ENCODE measurements at regions not wholly inside any gene's neighbourhood (a gene's known extent, or its start where the extent isn't known, plus 50 kb on each side); places are given as distances from the start of the nearest gene placed in this dataset.

GRCh38 chr5:87182649-87183048 lies 85.0 kb upstream of the RASA1 start:
- 37 to 56% methylated on average over 4 of the region's 4 CpGs for WGBS, 2 donors (ENCODE audit: low coverage in 1 of 2)

DNA sequence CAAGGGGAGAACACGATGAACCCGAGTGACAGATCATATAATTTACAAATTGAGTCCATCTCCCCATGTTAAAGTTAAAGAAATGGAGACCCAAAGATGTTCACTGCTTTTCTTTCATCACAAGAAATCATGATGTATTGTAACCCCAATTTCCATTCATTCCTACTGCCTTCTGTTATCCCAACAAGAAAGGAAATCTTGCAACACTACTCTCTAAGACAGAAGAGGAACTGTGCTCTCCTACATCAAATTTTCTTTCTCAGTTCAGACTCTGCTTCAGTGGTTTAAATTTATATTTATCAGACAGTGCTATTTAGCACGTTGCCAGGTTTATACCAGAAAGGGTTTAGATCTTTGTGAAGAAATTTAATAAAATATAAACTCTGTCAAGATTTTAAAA lies 83.8 kb upstream of the RASA1 start:
- H3K36me3 ChIP-seq = no peaks in the 10 kb centered on the region
- H3K9me3 ChIP-seq = no peaks in the 10 kb centered on the region
- TF ChIP-seq POLR2AphosphoS5 (IDR thresholded peaks at IDR 0.05) (no peak), CTCF (IDR thresholded peaks at IDR 0.05) (no peak), POLR2A (IDR thresholded peaks at IDR 0.05) (no peak), EP300 (IDR thresholded peaks at IDR 0.05) (no peak)
- no peaks in the 10 kb centered on the region for H3K27me3 ChIP-seq
- ATAC-seq = no peak
- no peaks in the 10 kb centered on the region for H3K4me1 ChIP-seq
- no peak overlapping the region for H3K27ac ChIP-seq
- no peak overlapping the region for H3K4me3 ChIP-seq
- 48 to 66% methylated on average over 2 to 3 of the region's 3 CpGs for WGBS, 2 donors (ENCODE audit: low coverage in 1 of 2)

More at GRCh38 chr5:87182649-87183048, 85.0 kb upstream of the RASA1 start:
- TF ChIP-seq CTCF (IDR thresholded peaks at IDR 0.05) (no peak), POLR2AphosphoS5 (IDR thresholded peaks at IDR 0.05) (no peak), EP300 (IDR thresholded peaks at IDR 0.05) (no peak), POLR2A (IDR thresholded peaks at IDR 0.05) (no peak)
- Histone ChIP-seq H3K9me3 (no peaks in the 10 kb centered on the region), H3K27ac (no peak overlapping the region), H3K27me3 (no peaks in the 10 kb centered on the region), H3K36me3 (no peaks in the 10 kb centered on the region), H3K4me3 (no peak overlapping the region), H3K4me1 (no peaks in the 10 kb centered on the region)
- no peak for ATAC-seq

DNA sequence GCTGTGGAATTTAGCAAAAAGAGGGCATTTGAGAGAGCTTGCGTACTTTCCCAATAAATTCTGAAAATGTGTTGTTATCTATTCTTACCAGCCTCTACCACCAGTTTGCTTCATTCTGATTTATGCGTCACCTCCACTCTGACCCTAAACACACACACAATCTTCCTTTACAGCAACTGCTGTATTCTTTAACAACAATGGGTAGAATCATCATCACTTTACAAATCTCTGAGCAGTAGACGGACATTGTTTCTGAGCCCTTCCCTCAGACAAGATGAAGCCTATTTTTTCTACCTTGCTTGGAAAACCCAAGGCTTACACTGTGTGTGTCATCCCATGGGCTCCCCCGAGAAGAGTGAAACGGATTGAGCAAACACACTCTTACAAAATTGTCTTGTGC lies 83.1 kb upstream of the RASA1 start:
- no peak overlapping the region for H3K4me3 ChIP-seq
- no peak for TF ChIP-seq EP300 (IDR thresholded peaks at IDR 0.05)
- TF ChIP-seq POLR2AphosphoS5 (IDR thresholded peaks at IDR 0.05) = no peak
- no peak for TF ChIP-seq CTCF (IDR thresholded peaks at IDR 0.05)
- no peak for TF ChIP-seq POLR2A (IDR thresholded peaks at IDR 0.05)
- H3K27me3 ChIP-seq = no peaks in the 10 kb centered on the region
- no peaks in the 10 kb centered on the region for H3K4me1 ChIP-seq
- H3K27ac ChIP-seq = no peak overlapping the region
- WGBS, 2 donors (ENCODE audit: low coverage in 1 of 2) = 71 to 80% methylated on average over 4 to 5 of the region's 5 CpGs
- no peak for ATAC-seq
- H3K9me3 ChIP-seq = no peaks in the 10 kb centered on the region
- no peaks in the 10 kb centered on the region for H3K36me3 ChIP-seq

- H3K36me3 ChIP-seq = no peaks in the 10 kb centered on the region
- no peaks in the 10 kb centered on the region for H3K9me3 ChIP-seq
- 58 to 100% methylated on average over 1 to 3 of the region's 3 CpGs for WGBS, 2 donors (ENCODE audit: low coverage in 1 of 2)
- no peak overlapping the region for H3K4me3 ChIP-seq
- ATAC-seq = no peak
- H3K27me3 ChIP-seq = no peaks in the 10 kb centered on the region
- no peaks in the 10 kb centered on the region for H3K4me1 ChIP-seq
- H3K27ac ChIP-seq = no peak overlapping the region
- TF ChIP-seq POLR2AphosphoS5 (IDR thresholded peaks at IDR 0.05) (no peak), CTCF (IDR thresholded peaks at IDR 0.05) (no peak), POLR2A (IDR thresholded peaks at IDR 0.05) (no peak), EP300 (IDR thresholded peaks at IDR 0.05) (no peak)
Observed at GRCh38 chr5:87185838-87186237, 81.8 kb upstream of the RASA1 start.

- TF ChIP-seq CTCF (IDR thresholded peaks at IDR 0.05) (no peak), EP300 (IDR thresholded peaks at IDR 0.05) (no peak), POLR2AphosphoS5 (IDR thresholded peaks at IDR 0.05) (no peak), POLR2A (IDR thresholded peaks at IDR 0.05) (no peak)
- Histone ChIP-seq H3K4me1 (no peaks in the 10 kb centered on the region), H3K27ac (no peak overlapping the region), H3K27me3 (no peaks in the 10 kb centered on the region), H3K36me3 (no peaks in the 10 kb centered on the region), H3K9me3 (no peaks in the 10 kb centered on the region), H3K4me3 (no peak overlapping the region)
- no peak for ATAC-seq
- 35 to 56% methylated on average over 2 to 3 of the region's 3 CpGs for WGBS, 2 donors (ENCODE audit: low coverage in 1 of 2)
Observed at GRCh38 chr5:87188391-87188790, 79.3 kb upstream of the RASA1 start.
